Amniotic epithelial cell (primary cell): ENCODE measurements at regions not wholly inside any gene's neighbourhood (a gene's known extent, or its start where the extent isn't known, plus 50 kb on each side); places are given as distances from the start of the nearest gene placed in this dataset.

Experiments used
- DNase-seq: peaks from one replicate; pipeline ENCODE4 v3.0.0-alpha.2; 2010; ENCODE audit warnings: low read depth

- DNase-seq, result peak; percentile 2
Observed at GRCh38 chr12:13503094-13503835, 306.7 kb downstream of the EMP1 start.

GRCh38 chr12:13499008-13499407 is 302.5 kb downstream of the EMP1 start:
- DNase-seq, result no peak

- no peak for DNase-seq
Observed at GRCh38 chr12:13496111-13496510, 299.6 kb downstream of the EMP1 start.

GRCh38 chr12:13489246-13489645 is 292.7 kb downstream of the EMP1 start:
- DNase-seq, result no peak

GRCh38 chr12:13487326-13487725 is 290.8 kb downstream of the EMP1 start:
- DNase-seq, result no peak

GRCh38 chr12:13486794-13487193 is 290.3 kb downstream of the EMP1 start:
- DNase-seq, result no peak

- no peak for DNase-seq
Observed at GRCh38 chr12:13478650-13479181, 282.2 kb downstream of the EMP1 start.

- DNase-seq, result no peak
Observed at GRCh38 chr12:13474381-13474780, 277.9 kb downstream of the EMP1 start.

- peak; percentile 29 for DNase-seq
Observed at GRCh38 chr12:13472690-13473089, 276.2 kb downstream of the EMP1 start.

- DNase-seq, result no peak
Observed at GRCh38 chr12:13471471-13471870, 274.9 kb downstream of the EMP1 start.

- DNase-seq, result no peak
Observed at GRCh38 chr12:13465635-13466034, 269.1 kb downstream of the EMP1 start.

- no peak for DNase-seq
Observed at GRCh38 chr12:13463189-13463588, 266.7 kb downstream of the EMP1 start.

GRCh38 chr12:13462450-13462849 is 265.9 kb downstream of the EMP1 start:
- no peak for DNase-seq

- no peak for DNase-seq
Observed at GRCh38 chr12:13455778-13456144, 259.2 kb downstream of the EMP1 start.

- no peak for DNase-seq
Observed at GRCh38 chr12:13454991-13455777, 258.7 kb downstream of the EMP1 start.

GRCh38 chr12:13452955-13453570 is 256.5 kb downstream of the EMP1 start:
- DNase-seq, result no peak

GRCh38 chr12:13451776-13452175 is 255.2 kb downstream of the EMP1 start:
- no peak for DNase-seq

- no peak for DNase-seq
Observed at GRCh38 chr12:13450231-13451080, 253.9 kb downstream of the EMP1 start.

GRCh38 chr12:13444076-13444475 is 247.6 kb downstream of the EMP1 start:
- DNase-seq, result no peak

GRCh38 chr12:13443498-13443897 is 247.0 kb downstream of the EMP1 start:
- DNase-seq, result no peak

- no peak for DNase-seq
Observed at GRCh38 chr12:13443028-13443427, 246.5 kb downstream of the EMP1 start.

GRCh38 chr12:13442457-13442856 is 245.9 kb downstream of the EMP1 start:
- no peak for DNase-seq
